H1 (cell line): ENCODE measurements at regions not wholly inside any gene's neighbourhood (a gene's known extent, or its start where the extent isn't known, plus 50 kb on each side); places are given as distances from the start of the nearest gene placed in this dataset.

Source experiments
- ASH2L ChIP-seq: fragments of 200-600, 300-600 bp; sonication (generic); IDR thresholded peaks from one replicate; pipeline ENCODE4 v1.7.1; 2017; ENCODE audit warnings: low read length
- CHD1 ChIP-seq: IDR thresholded peaks from 2 replicates; pipeline ENCODE4 v1.6.1; 2012; ENCODE audit warnings: low read depth, low read length, improper control_type of control experiment
- CTCF ChIP-seq, 3 experiments: IDR thresholded peaks; 1 replicate in 2 of 3; 2 replicates in 1 of 3; pipeline versions ENCODE4 v1.5.1 to v1.6.1; 2011; ENCODE audit warnings: low read length in 3 of 3, mild to moderate bottlenecking in 3 of 3, inconsistent platforms in 2 of 3, low read depth in 1 of 3, moderate library complexity in 1 of 3; ENCODE audit not compliant: insufficient read depth in 1 of 3; ENCODE audit errors: control extremely low read depth in 1 of 3
- EZH2 ChIP-seq: fragments of 200-600 bp; sonication (generic); IDR thresholded peaks from 2 replicates; pipeline ENCODE4 v1.7.1; 2012; ENCODE audit warnings: low read depth, mild to moderate bottlenecking, moderate library complexity, low read length, inconsistent platforms; ENCODE audit not compliant: severe bottlenecking
- FOSL1 ChIP-seq: IDR thresholded peaks from 2 replicates; pipeline ENCODE4 v1.6.1; 2011; ENCODE audit warnings: mild to moderate bottlenecking, low read depth, low read length, moderate library complexity; ENCODE audit not compliant: insufficient read depth
- MAX ChIP-seq: IDR thresholded peaks from 2 replicates; pipeline ENCODE4 v1.6.1; 2012; ENCODE audit warnings: inconsistent platforms

- TF ChIP-seq CTCF (IDR thresholded peaks at IDR 0.05; ENCODE audit: control extremely low read depth in 1 of 3, insufficient read depth in 1 of 3, low read depth in 1 of 3, low read length in 3 of 3) (no peak), EZH2 (no peak), ASH2L (no peak), FOSL1 (no peak), CHD1 (no peak), MAX (no peak)
Measured at GRCh38 chr12:42834062-42834461, 244.5 kb upstream of the PRICKLE1 start.
